ENCODE measurements at regions not wholly inside any gene's neighbourhood (a gene's known extent, or its start where the extent isn't known, plus 50 kb on each side); places are given as distances from the start of the nearest gene placed in this dataset.

DNA sequence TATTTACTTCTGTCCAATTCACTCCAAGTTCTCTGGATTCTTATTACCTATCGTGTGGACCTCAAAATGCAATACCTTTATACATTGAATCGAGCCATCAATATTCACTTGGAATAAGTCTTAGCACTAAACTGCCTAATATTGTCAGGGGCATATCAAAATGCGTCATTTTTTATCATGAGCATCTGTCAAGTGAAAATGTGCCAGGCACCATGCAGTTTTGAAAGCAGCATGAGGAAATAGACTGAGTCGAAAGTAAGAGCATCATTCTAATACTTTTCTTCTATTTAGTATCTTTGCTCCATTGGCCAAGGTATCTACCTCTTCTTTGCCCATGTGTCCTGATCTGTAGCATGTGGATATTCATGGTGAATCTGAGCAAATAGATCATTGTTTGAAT is 1193.4 kb downstream of the CDH11 start:
- TF ChIP-seq, protein P1, sequence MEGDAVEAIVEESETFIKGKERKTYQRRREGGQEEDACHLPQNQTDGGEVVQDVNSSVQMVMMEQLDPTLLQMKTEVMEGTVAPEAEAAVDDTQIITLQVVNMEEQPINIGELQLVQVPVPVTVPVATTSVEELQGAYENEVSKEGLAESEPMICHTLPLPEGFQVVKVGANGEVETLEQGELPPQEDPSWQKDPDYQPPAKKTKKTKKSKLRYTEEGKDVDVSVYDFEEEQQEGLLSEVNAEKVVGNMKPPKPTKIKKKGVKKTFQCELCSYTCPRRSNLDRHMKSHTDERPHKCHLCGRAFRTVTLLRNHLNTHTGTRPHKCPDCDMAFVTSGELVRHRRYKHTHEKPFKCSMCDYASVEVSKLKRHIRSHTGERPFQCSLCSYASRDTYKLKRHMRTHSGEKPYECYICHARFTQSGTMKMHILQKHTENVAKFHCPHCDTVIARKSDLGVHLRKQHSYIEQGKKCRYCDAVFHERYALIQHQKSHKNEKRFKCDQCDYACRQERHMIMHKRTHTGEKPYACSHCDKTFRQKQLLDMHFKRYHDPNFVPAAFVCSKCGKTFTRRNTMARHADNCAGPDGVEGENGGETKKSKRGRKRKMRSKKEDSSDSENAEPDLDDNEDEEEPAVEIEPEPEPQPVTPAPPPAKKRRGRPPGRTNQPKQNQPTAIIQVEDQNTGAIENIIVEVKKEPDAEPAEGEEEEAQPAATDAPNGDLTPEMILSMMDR (IDR thresholded peaks at IDR 0.05), result no peak
- TF ChIP-seq POLR2A (IDR thresholded peaks at IDR 0.05), result no peak

All from testis (tissue), 2 donors.